ENCODE measurements at regions not wholly inside any gene's neighbourhood (a gene's known extent, or its start where the extent isn't known, plus 50 kb on each side); places are given as distances from the start of the nearest gene placed in this dataset.

DNA sequence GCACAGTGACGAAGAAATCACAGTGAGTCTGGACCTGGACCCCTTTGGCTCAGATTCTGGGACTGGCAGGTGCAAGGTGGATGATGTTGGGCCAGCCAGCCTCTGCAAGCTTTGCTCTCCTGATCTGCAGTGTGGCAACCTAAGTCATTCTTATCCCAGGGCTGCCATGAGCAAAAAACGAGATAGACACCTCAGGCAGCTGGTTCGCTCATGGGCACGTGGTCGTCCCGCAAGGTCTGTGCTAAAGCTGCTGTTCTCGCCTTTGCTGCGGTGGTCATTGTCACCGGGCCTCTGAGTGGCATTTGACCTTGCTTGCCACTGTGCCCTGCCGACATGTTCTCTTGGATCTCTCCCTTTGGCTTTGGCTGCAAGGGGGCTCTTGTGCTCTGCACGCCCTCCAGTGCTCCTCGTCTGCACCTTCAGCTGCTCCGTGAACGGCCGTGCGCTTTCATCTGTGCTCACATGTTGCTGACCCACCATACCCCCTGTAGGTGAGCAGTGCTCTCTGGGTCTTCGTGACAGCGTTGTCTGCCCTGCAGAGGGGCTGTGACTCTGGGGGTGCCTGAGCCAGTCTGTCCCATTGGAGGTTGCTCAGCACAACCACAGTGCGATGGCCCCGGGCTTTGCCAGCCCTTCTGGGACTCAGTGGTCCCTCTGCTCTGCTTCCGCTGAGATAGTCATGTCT is 317.0 kb downstream of the GLRX3 start:
- no TSS peak for BruUV-seq (replicated peaks)
- DNase-seq (ENCODE audit: low spot score): no peak
- Histone ChIP-seq H3K9me3 (ENCODE audit: low read depth, low read length, poor library complexity, severe bottlenecking) (no peaks in the 10 kb centered on the region), H3K27me3 (replicated peaks; ENCODE audit: insufficient read depth, low read depth, low read length, poor library complexity) (peaks cover 40% of the 10 kb centered on the region), H3K4me1 (ENCODE audit: insufficient read depth, low read length, poor library complexity, severe bottlenecking) (no peaks in the 10 kb centered on the region), H3K27ac (ENCODE audit: low read depth, low read length, poor library complexity, severe bottlenecking) (no peak overlapping the region), H3K4me3 (ENCODE audit: low read depth, low read length, poor library complexity, severe bottlenecking) (no peak overlapping the region), H3K36me3 (ENCODE audit: insufficient read depth, low read length, poor library complexity, severe bottlenecking) (no peaks in the 10 kb centered on the region)
- TF ChIP-seq, protein P1, sequence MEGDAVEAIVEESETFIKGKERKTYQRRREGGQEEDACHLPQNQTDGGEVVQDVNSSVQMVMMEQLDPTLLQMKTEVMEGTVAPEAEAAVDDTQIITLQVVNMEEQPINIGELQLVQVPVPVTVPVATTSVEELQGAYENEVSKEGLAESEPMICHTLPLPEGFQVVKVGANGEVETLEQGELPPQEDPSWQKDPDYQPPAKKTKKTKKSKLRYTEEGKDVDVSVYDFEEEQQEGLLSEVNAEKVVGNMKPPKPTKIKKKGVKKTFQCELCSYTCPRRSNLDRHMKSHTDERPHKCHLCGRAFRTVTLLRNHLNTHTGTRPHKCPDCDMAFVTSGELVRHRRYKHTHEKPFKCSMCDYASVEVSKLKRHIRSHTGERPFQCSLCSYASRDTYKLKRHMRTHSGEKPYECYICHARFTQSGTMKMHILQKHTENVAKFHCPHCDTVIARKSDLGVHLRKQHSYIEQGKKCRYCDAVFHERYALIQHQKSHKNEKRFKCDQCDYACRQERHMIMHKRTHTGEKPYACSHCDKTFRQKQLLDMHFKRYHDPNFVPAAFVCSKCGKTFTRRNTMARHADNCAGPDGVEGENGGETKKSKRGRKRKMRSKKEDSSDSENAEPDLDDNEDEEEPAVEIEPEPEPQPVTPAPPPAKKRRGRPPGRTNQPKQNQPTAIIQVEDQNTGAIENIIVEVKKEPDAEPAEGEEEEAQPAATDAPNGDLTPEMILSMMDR (conservative IDR thresholded peaks at IDR 0.05; ENCODE audit: low read depth, low read length): no peak
- TF ChIP-seq EZH2 (IDR thresholded peaks at IDR 0.05; ENCODE audit: borderline replicate concordance, low read depth, low read length, poor library complexity, severe bottlenecking): no peak
- intact Hi-C loops (cut with micrococcal nuclease; ENCODE audit: unreplicated experiment): no loop called here
- POLR2A ChIA-PET (ENCODE audit: low non-redundant PET): no interaction called here
- CTCF ChIA-PET: no interaction called here

DNA sequence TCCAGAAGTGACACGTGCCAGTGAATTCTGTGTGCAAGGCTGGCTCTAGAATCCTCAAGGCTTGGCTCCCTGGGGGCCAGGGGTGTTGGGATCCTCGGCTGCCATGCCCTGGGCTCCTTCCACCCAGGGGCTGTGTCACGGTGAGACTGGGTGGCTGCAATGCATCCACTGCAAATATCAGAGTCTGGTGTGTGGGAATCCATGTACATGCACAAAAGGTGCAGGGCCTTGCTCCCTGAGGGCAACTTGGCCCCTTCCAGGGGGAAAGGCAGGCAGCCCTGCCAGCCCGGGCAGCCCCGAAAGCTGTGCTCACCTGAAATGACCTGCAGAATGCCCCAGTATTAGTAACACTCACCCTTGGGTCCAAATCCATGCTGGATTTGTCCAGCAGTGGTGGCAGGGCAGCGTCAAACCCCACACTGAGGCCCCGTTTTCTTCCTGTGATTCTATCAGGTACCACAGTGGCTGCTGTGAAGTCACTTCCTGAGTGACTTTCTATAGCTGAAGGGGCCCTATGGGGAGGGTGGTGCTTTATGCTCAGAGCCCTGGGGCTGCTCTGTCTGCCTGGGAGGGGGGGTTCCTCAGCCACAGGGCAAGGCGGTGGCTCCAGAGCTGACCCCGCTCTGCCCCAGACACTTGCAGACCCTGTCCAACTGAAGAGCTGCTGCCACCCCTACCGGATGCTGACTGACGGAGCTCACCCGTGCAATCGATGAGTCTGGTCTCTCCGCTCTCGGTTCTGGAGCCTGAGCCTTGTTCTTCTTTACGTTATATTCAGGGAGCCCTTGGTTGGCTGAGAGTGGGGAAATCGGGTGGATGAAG is 317.7 kb downstream of the GLRX3 start:
- no peak for DNase-seq (ENCODE audit: low spot score)
- CTCF ChIA-PET: no interaction called here
- BruUV-seq (replicated peaks): no TSS peak

DNA sequence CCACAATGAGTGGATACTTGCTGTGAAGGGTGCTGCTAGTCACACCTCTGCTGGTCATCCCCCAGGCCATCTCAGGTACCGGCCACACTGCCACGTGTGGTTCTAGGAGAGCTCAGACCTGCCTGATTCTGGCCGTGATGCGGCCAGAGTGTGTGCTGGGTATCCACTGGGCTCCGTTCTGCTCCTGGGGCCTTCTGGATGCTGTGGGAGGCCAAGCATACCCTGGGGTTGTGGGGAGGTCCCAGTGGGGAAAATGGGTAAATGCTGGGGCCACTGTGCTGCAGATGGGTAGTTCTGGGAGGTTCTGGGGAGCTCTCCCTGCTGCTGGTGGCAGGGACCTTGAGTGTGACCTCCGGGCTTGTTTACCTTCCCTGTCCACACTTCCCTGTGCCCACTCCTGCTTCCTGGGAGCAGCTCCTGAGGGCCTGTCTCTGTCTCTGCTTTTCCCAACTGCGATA is 318.4 kb downstream of the GLRX3 start:
- POLR2A ChIA-PET (ENCODE audit: low non-redundant PET): no interaction called here
- Histone ChIP-seq H3K9me3 (ENCODE audit: low read depth, low read length, poor library complexity, severe bottlenecking) (no peaks in the 10 kb centered on the region), H3K4me3 (ENCODE audit: low read depth, low read length, poor library complexity, severe bottlenecking) (no peak overlapping the region), H3K27ac (ENCODE audit: low read depth, low read length, poor library complexity, severe bottlenecking) (no peak overlapping the region), H3K27me3 (replicated peaks; ENCODE audit: insufficient read depth, low read depth, low read length, poor library complexity) (peaks cover 26% of the 10 kb centered on the region), H3K36me3 (ENCODE audit: insufficient read depth, low read length, poor library complexity, severe bottlenecking) (no peaks in the 10 kb centered on the region), H3K4me1 (ENCODE audit: insufficient read depth, low read length, poor library complexity, severe bottlenecking) (no peaks in the 10 kb centered on the region)
- no peak for DNase-seq (ENCODE audit: low spot score)
- TF ChIP-seq, protein P1 (conservative IDR thresholded peaks at IDR 0.05; ENCODE audit: low read depth, low read length): no peak
- no peak for TF ChIP-seq EZH2 (IDR thresholded peaks at IDR 0.05; ENCODE audit: borderline replicate concordance, low read depth, low read length, poor library complexity, severe bottlenecking)
- no TSS peak for BruUV-seq (replicated peaks)
- CTCF ChIA-PET: no interaction called here
- intact Hi-C loops (cut with micrococcal nuclease; ENCODE audit: unreplicated experiment): no loop called here

More for the DNA sequence above, 317.7 kb downstream of the GLRX3 start:
- intact Hi-C loops (cut with micrococcal nuclease; ENCODE audit: unreplicated experiment): no loop called here
- Histone ChIP-seq H3K4me3 (ENCODE audit: low read depth, low read length, poor library complexity, severe bottlenecking) (no peak overlapping the region), H3K36me3 (ENCODE audit: insufficient read depth, low read length, poor library complexity, severe bottlenecking) (no peaks in the 10 kb centered on the region), H3K9me3 (ENCODE audit: low read depth, low read length, poor library complexity, severe bottlenecking) (no peaks in the 10 kb centered on the region), H3K27me3 (replicated peaks; ENCODE audit: insufficient read depth, low read depth, low read length, poor library complexity) (peaks cover 33% of the 10 kb centered on the region), H3K4me1 (ENCODE audit: insufficient read depth, low read length, poor library complexity, severe bottlenecking) (no peaks in the 10 kb centered on the region), H3K27ac (ENCODE audit: low read depth, low read length, poor library complexity, severe bottlenecking) (no peak overlapping the region)
- TF ChIP-seq, protein P1 (conservative IDR thresholded peaks at IDR 0.05; ENCODE audit: low read depth, low read length): no peak
- no peak for TF ChIP-seq EZH2 (IDR thresholded peaks at IDR 0.05; ENCODE audit: borderline replicate concordance, low read depth, low read length, poor library complexity, severe bottlenecking)
- POLR2A ChIA-PET (ENCODE audit: low non-redundant PET): no interaction called here

Measured in A673 (cell line).